GM18508 (cell line): ENCODE measurements at regions not wholly inside any gene's neighbourhood (a gene's known extent, or its start where the extent isn't known, plus 50 kb on each side); places are given as distances from the start of the nearest gene placed in this dataset.
"Not testable (repeated sequence)": the region's sequence is repeated elsewhere in the genome, so short reads cannot be mapped to it uniquely, and the experiment has no call there.

Source experiments
- ATAC-seq: cut with Tn5 transposase; IDR thresholded peaks from one replicate; pipeline ENCODE4 v1.9.1; 2021; ENCODE audit warnings: moderate number of reproducible peaks; ENCODE audit not compliant: insufficient read depth, unreplicated experiment

- ATAC-seq = not testable (repeated sequence)
Measured at GRCh38 chr9:67331634-67332033, 339.3 kb upstream of the SPATA31A3 start.

DNA sequence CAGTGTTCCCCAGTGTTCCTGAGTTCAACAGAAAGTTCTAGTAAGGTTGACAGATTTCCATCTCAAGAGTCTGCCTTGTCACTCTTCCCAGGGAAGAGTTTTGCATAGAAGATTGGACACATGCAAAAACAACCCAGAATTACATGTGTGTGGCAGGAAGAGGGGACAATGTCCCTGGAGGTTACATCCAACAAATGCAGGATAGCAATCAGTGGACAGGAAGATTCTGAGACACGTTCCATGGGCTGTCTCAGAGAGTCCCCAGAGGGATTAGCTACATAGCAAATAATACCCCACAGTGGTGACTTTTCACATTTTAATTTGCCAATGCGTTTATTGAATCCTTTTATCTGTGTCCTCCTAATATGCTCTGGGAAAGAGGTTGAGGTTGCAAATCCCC, 321.1 kb upstream of the SPATA31A3 start:
- ATAC-seq = not testable (repeated sequence)

GRCh38 chr9:67312504-67312903, 320.2 kb upstream of the SPATA31A3 start:
- ATAC-seq = not testable (repeated sequence)

- ATAC-seq = not testable (repeated sequence)
Measured at GRCh38 chr9:67307109-67307508, 314.8 kb upstream of the SPATA31A3 start.

DNA sequence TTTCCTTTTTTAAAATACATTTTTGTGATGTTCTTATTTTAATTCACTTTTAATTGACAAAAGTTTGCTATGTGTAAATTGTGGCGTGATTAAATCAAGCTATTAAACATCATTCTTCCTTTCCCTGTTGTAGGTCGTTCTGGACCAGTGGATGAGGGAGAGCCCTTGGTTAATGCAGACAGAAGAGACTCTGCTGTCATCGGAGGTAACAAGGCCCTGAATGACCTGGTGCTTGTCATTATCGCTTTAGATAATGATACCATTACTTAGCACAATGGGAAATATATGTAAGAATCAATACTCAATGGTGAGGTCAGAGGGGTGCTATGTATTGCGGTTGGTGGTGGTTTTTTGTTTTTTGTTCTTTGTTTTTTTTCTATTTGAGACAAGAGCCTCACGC, 296.4 kb upstream of the SPATA31A3 start:
- not testable (repeated sequence) for ATAC-seq

GRCh38 chr9:67288117-67288735, 295.9 kb upstream of the SPATA31A3 start:
- not testable (repeated sequence) for ATAC-seq

GRCh38 chr9:67284299-67284698, 291.9 kb upstream of the SPATA31A3 start:
- not testable (repeated sequence) for ATAC-seq

GRCh38 chr9:67281574-67281973, 289.2 kb upstream of the SPATA31A3 start:
- ATAC-seq = not testable (repeated sequence)

DNA sequence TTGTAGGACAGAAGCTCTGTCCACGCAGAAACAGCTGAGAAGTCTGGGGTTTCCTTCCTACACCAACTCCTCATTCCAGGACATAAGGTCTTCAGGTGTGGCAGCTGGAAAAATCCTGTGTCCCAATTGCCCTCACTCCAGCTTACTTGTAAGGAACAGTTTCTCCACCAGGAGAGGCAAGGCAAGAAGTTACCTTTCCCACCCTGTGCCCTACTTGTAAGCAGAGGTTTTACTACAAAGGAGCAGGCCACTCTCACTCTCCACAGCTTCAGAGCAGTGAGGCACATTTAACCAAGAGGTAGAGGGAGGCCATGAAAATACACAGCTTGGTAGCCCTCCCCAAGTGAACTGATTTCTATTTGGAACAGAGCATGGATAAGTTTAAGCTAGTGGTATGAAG, 277.3 kb upstream of the SPATA31A3 start:
- ATAC-seq = not testable (repeated sequence)

- not testable (repeated sequence) for ATAC-seq
Measured at GRCh38 chr9:67257894-67258293, 265.5 kb upstream of the SPATA31A3 start.

DNA sequence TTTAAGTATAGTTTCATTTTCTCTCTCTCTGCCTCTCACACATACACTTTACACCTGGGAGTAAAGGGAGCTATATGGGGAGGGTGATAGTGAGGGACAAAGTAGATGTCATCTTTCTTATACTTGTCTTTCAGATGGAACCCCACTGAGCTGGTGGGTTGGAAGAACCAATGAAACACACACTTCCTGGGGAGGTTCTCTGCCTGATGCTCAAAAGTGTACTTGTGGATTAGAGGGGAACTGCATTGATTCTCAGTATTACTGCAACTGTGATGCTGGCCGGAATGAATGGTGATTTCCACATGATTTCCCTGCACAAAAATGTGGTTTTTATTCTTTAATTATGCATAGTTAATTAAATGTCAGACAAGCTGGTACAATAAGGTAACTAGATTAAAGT, 256.6 kb upstream of the SPATA31A3 start:
- ATAC-seq = not testable (repeated sequence)

DNA sequence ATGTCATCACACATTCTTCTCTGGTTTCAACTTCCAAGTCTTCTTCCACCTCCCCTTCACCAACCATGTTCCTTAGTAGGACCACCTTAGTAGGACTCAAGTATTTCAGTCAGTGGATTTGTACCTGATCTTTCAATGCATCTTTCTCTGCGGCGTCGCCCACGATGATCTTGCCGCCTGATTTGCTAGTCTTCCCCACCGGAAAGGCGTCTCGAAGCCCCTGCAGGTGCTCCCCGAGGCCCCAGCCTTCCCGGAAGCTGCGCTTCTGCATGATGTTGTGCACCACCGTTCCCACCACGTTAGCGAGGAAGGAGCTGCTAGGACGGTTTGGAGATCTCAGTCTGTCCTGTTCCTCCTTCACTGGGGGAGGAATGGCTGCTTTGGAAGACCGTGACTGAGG, 219.7 kb upstream of the SPATA31A3 start:
- not testable (repeated sequence) for ATAC-seq

- not testable (repeated sequence) for ATAC-seq
Measured at GRCh38 chr9:67210842-67211241, 218.5 kb upstream of the SPATA31A3 start.

- not testable (repeated sequence) for ATAC-seq
Measured at GRCh38 chr9:67208831-67209437, 216.6 kb upstream of the SPATA31A3 start.

- not testable (repeated sequence) for ATAC-seq
Measured at GRCh38 chr9:67196135-67196534, 203.8 kb upstream of the SPATA31A3 start.

- ATAC-seq = not testable (repeated sequence)
Measured at GRCh38 chr9:67195357-67195756, 203.0 kb upstream of the SPATA31A3 start.

DNA sequence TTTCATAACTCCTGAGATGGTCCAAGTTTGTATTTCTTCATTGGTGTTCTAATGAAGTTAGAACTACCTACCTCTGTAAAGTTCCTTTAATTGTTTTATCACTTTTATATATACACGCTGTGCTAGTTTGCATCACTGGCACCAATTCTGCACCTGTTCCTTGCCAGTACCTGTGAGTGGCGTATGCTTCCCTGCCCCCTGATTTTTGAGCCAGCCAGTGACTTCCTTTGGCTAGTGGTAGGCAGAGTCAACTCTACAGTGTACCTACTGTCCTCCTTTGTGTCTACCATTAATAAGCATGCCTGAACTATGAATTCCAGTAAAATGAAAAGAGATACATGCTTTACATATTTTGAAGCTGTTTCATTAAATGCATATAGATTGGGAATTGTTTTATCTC, 186.8 kb upstream of the SPATA31A3 start:
- ATAC-seq = not testable (repeated sequence)

GRCh38 chr9:67175167-67175566, 182.8 kb upstream of the SPATA31A3 start:
- ATAC-seq = not testable (repeated sequence)

GRCh38 chr9:67171721-67172120, 179.4 kb upstream of the SPATA31A3 start:
- ATAC-seq = not testable (repeated sequence)

GRCh38 chr9:67168530-67169157, 176.3 kb upstream of the SPATA31A3 start:
- ATAC-seq = not testable (repeated sequence)

DNA sequence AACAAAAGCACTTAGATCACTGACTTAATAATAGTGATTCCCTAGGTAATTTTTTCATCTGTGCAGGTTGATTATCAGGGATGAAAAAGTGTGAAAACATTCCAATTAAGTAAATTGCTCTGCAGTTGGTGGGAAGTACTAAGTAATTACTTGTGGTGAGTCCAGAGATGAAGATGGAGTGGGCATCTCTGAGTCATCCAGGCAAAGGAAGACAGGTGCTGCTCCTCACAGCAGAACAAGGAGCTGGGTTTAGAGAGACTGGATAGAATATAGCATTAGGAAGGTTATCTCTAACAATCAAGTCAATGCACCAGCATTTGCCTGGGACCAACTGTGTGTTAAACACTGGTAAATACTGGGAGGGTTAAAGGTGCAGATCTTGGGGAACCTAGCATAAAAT, 174.0 kb upstream of the SPATA31A3 start:
- ATAC-seq = not testable (repeated sequence)
